Adrenal gland (tissue), 9 donors: ENCODE measurements at regions not wholly inside any gene's neighbourhood (a gene's known extent, or its start where the extent isn't known, plus 50 kb on each side); places are given as distances from the start of the nearest gene placed in this dataset.

Experiments
- DNase-seq, 7 donors: peaks; one replicate each; pipeline ENCODE4 v3.0.0-alpha.2; 2019 to 2020
- H3K27ac ChIP-seq, 5 donors: fragments of 200-600 bp; sonication (generic) in 4 of 5; 1 replicate in 3 of 5; 2 replicates in 2 of 5; pipeline versions ENCODE4 v1.5.1 to v1.8.0; 2016 to 2020; ENCODE audit warnings: mild to moderate bottlenecking in 1 of 5
- H3K27me3 ChIP-seq: fragments of 200-600 bp; 2 replicates; pipeline ENCODE4 v1.8.0; 2021
- H3K36me3 ChIP-seq, 2 donors: fragments of 200-600 bp; replicated peaks in 1 of 2; 1 replicate in 1 of 2; 2 replicates in 1 of 2; pipeline versions ENCODE4 v1.5.1 to v1.8.0; 2018 to 2022
- H3K4me1 ChIP-seq, 2 donors: fragments of 200-600 bp; replicated peaks in 1 of 2; 1 replicate in 1 of 2; 2 replicates in 1 of 2; pipeline versions ENCODE4 v1.5.1 to v1.8.0; 2018 to 2021
- H3K4me3 ChIP-seq, 4 donors: fragments of 200-600 bp; sonication (generic) in 3 of 4; one replicate each; pipeline ENCODE4 v1.5.1; 2016 to 2018
- H3K9me3 ChIP-seq, 3 donors: fragments of 200-600 bp; sonication (generic) in 1 of 3; replicated peaks in 1 of 3; 1 replicate in 2 of 3; 2 replicates in 1 of 3; pipeline versions ENCODE4 v1.5.1 to v1.8.0; 2016 to 2021
- CTCF ChIP-seq, 6 experiments: fragments of 450-650 bp in 4 of 6; fragments of 200-600 bp in 2 of 6; sonication (generic) in 1 of 6; IDR thresholded peaks; 1 replicate in 5 of 6; 2 replicates in 1 of 6; pipeline versions ENCODE4 v1.5.1 to v1.8.0; 2016 to 2021; ENCODE audit warnings: antibody characterized with exemption in 6 of 6, mild to moderate bottlenecking in 2 of 6, moderate library complexity in 1 of 6
- POLR2A ChIP-seq, 2 donors: fragments of 450-650 bp; IDR thresholded peaks; one replicate each; pipeline ENCODE4 v1.6.1; 2017; ENCODE audit warnings: antibody characterized with exemption in 2 of 2, mild to moderate bottlenecking in 2 of 2, moderate library complexity in 1 of 2
- WGBS, 4 donors: extraction: QIAGEN DNeasy Blood & Tissue Kit in 2 of 4; methylation state at CpG; one replicate each; pipeline versions ENCODE4 v1.1.5 to v1.1.7; 2013 to 2017; 5-methylcytosine and 5-hydroxymethylcytosine counted together
- intact Hi-C, 2 donors: fragments of 100-400 bp; cut with DNase I; formaldehyde crosslinking; loops; one replicate each; pipeline versions ENCODE4 v1.14.1 to v1.15.0; 2022 to 2023
- donor health status: healthy with polysubstance abuse.
- donor health status: Bipolar disorder and iron deficiency.
- donor health status: DM: yes; HTN: yes; CAD: no.
- donor health status: DM: no; HTN: no; CAD: no.
- donor health status: DM: no; HTN: no; CAD: no.

GRCh38 chr3:88773766-88774165 lies 333.7 kb upstream of the EPHA3 start:
- TF ChIP-seq POLR2A (IDR thresholded peaks at IDR 0.05) = no peak
- TF ChIP-seq CTCF (IDR thresholded peaks at IDR 0.05) = no peak
- no peaks in the 10 kb centered on the region for H3K9me3 ChIP-seq

GRCh38 chr3:88775026-88775690 lies 332.3 kb upstream of the EPHA3 start:
- no peaks in the 10 kb centered on the region for H3K36me3 ChIP-seq
- H3K9me3 ChIP-seq = no peaks in the 10 kb centered on the region
- H3K4me1 ChIP-seq = no peaks in the 10 kb centered on the region
- WGBS, 4 donors = 77 to 91% (median 84%) methylated on average over 3 of the region's 3 CpGs
- H3K4me3 ChIP-seq = no peak overlapping the region
- no peaks in the 10 kb centered on the region for H3K27me3 ChIP-seq
- no peak overlapping the region for H3K27ac ChIP-seq
- no peak for DNase-seq
- TF ChIP-seq CTCF (IDR thresholded peaks at IDR 0.05) (no peak), POLR2A (IDR thresholded peaks at IDR 0.05) (no peak)
- intact Hi-C loops = no loop called here

More at GRCh38 chr3:88773766-88774165, 333.7 kb upstream of the EPHA3 start:
- Histone ChIP-seq H3K36me3 (no peaks in the 10 kb centered on the region), H3K27me3 (no peaks in the 10 kb centered on the region), H3K4me3 (no peak overlapping the region), H3K4me1 (no peaks in the 10 kb centered on the region), H3K27ac (no peak overlapping the region)
- intact Hi-C loops = no loop called here
- DNase-seq = no peak

- no peak for DNase-seq
- H3K9me3 ChIP-seq = no peaks in the 10 kb centered on the region
- 36 to 52% (median 45%) methylated on average over 1 of the region's 1 CpG for WGBS, 4 donors
- TF ChIP-seq CTCF (IDR thresholded peaks at IDR 0.05) (no peak), POLR2A (IDR thresholded peaks at IDR 0.05) (no peak)
- no peaks in the 10 kb centered on the region for H3K4me1 ChIP-seq
- H3K4me3 ChIP-seq = no peak overlapping the region
- no peak overlapping the region for H3K27ac ChIP-seq
- H3K36me3 ChIP-seq = no peaks in the 10 kb centered on the region
- H3K27me3 ChIP-seq = no peaks in the 10 kb centered on the region
- intact Hi-C loops = no loop called here
Measured at GRCh38 chr3:88779482-88779881, 327.9 kb upstream of the EPHA3 start.

- Histone ChIP-seq H3K36me3 (no peaks in the 10 kb centered on the region), H3K4me3 (no peak overlapping the region), H3K9me3 (no peaks in the 10 kb centered on the region), H3K27ac (no peak overlapping the region), H3K4me1 (no peaks in the 10 kb centered on the region), H3K27me3 (no peaks in the 10 kb centered on the region)
- intact Hi-C loops = no loop called here
- TF ChIP-seq POLR2A (IDR thresholded peaks at IDR 0.05) (no peak), CTCF (IDR thresholded peaks at IDR 0.05) (no peak)
- DNase-seq = no peak
Measured at GRCh38 chr3:88784925-88785324, 322.5 kb upstream of the EPHA3 start.
